HG03108 (cell line): ENCODE measurements at regions not wholly inside any gene's neighbourhood (a gene's known extent, or its start where the extent isn't known, plus 50 kb on each side); places are given as distances from the start of the nearest gene placed in this dataset.

ENCODE experiments used
- ATAC-seq: cut with Tn5 transposase; IDR thresholded peaks from one replicate; pipeline ENCODE4 v1.9.1; 2021; ENCODE audit warnings: moderate library complexity; ENCODE audit not compliant: unreplicated experiment

GRCh38 chrX:40199704-40200103, 101.9 kb upstream of the BCOR start:
- ATAC-seq: no peak

GRCh38 chrX:40197071-40197470, 99.3 kb upstream of the BCOR start:
- ATAC-seq: no peak

GRCh38 chrX:40195368-40195767, 97.6 kb upstream of the BCOR start:
- no peak for ATAC-seq

GRCh38 chrX:40192196-40192595, 94.4 kb upstream of the BCOR start:
- ATAC-seq: no peak

GRCh38 chrX:40189637-40190036, 91.9 kb upstream of the BCOR start:
- ATAC-seq: no peak

- no peak for ATAC-seq
These were observed 91.0 kb upstream of the BCOR start for GRCh38 chrX:40188573-40189417.

GRCh38 chrX:40184968-40185367, 87.2 kb upstream of the BCOR start:
- no peak for ATAC-seq

- ATAC-seq: no peak
These were observed 84.9 kb upstream of the BCOR start for GRCh38 chrX:40182615-40183014.

- ATAC-seq: no peak
These were observed 84.3 kb upstream of the BCOR start for GRCh38 chrX:40182095-40182494.

GRCh38 chrX:40179283-40179682, 81.5 kb upstream of the BCOR start:
- ATAC-seq: no peak

- no peak for ATAC-seq
These were observed 80.4 kb upstream of the BCOR start for GRCh38 chrX:40177942-40178715.

- ATAC-seq: no peak
These were observed 79.7 kb upstream of the BCOR start for GRCh38 chrX:40177489-40177888.

- no peak for ATAC-seq
These were observed 79.3 kb upstream of the BCOR start for GRCh38 chrX:40177117-40177430.

- ATAC-seq: peak; percentile 24
These were observed 78.8 kb upstream of the BCOR start for GRCh38 chrX:40176351-40177116.

GRCh38 chrX:40175511-40176350, 78.0 kb upstream of the BCOR start:
- ATAC-seq: peak; percentile 39

- no peak for ATAC-seq
These were observed 77.2 kb upstream of the BCOR start for GRCh38 chrX:40174854-40175510.

GRCh38 chrX:40174001-40174853, 76.5 kb upstream of the BCOR start:
- ATAC-seq: no peak

- no peak for ATAC-seq
These were observed 75.6 kb upstream of the BCOR start for GRCh38 chrX:40173143-40174000.
